ENCODE measurements at regions not wholly inside any gene's neighbourhood (a gene's known extent, or its start where the extent isn't known, plus 50 kb on each side); places are given as distances from the start of the nearest gene placed in this dataset.

- intact Hi-C loops (cut with DNase I) = no loop called here
- TF ChIP-seq CTCF (IDR thresholded peaks at IDR 0.05) = no peak
- whole genome bisulfite sequencing, 3 donors = 14 to 19% (median 16%) methylated on average over 6 of the region's 6 CpGs
Observed at GRCh38 chr6:22956029-22956681, 386.8 kb downstream of the HDGFL1 start.

DNA sequence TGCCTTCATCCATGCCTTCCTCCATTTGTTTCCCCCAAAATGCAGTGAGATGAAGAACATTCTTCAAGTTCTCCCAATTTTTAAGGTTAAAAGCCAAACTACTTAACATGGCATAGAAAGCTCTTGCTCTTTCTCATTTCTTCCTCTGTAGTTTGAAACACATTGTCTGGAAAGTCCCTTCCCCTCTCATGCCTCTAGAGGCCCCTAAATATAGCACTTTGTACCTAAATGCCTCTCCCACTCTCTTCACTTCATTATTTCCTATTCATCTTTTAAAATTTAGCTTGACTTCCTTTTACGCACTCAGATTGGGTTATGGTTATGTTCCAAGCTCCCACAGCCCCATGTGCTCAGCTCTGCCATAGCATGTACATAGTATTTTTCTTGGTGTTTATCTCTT, 389.3 kb downstream of the HDGFL1 start:
- WGBS, 3 donors = 90 to 100% (median 97%) methylated on average over 1 of the region's 1 CpG
- H3K36me3 ChIP-seq (ENCODE audit: insufficient read depth in 1 of 2, low read depth in 1 of 2) = no peaks in the 10 kb centered on the region
- ATAC-seq = no peak
- no peak overlapping the region for H3K27ac ChIP-seq
- DNase-seq = no peak
- no peaks in the 10 kb centered on the region for H3K9me3 ChIP-seq
- TF ChIP-seq CTCF (IDR thresholded peaks at IDR 0.05) = no peak
- H3K4me3 ChIP-seq = no peak overlapping the region
- no peaks in the 10 kb centered on the region for H3K27me3 ChIP-seq (ENCODE audit: insufficient read depth in 3 of 3, low read length in 2 of 3)
- no peaks in the 10 kb centered on the region for H3K4me1 ChIP-seq
- intact Hi-C loops (cut with DNase I) = no loop called here

More at GRCh38 chr6:22956029-22956681, 386.8 kb downstream of the HDGFL1 start:
- Histone ChIP-seq H3K36me3 (ENCODE audit: insufficient read depth in 1 of 2, low read depth in 1 of 2) (no peaks in the 10 kb centered on the region), H3K27ac (no peak overlapping the region), H3K27me3 (ENCODE audit: insufficient read depth in 3 of 3, low read length in 2 of 3) (no peaks in the 10 kb centered on the region), H3K4me3 (no peak overlapping the region), H3K9me3 (no peaks in the 10 kb centered on the region), H3K4me1 (no peaks in the 10 kb centered on the region)
- ATAC-seq (no peak), DNase-seq (no peak)

DNA sequence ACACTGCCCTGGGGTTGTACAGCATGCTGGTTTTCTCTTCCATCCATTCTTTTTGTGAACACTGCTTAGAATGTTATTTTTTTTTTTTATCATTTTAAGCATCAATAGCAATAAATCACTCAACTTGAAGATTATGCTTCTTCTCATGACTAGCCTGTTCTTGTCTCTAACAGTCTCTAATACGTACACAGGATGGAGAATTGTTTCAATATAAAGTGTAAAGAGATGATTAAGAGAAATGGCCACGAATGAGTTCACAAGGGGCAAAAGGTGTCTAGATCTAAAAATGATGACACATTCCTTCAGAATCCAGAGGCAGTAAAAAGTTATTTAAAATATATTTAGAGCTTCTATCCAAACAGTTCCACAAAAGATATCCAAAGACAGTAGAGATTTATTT, 390.2 kb downstream of the HDGFL1 start:
- H3K36me3 ChIP-seq (ENCODE audit: insufficient read depth in 1 of 2, low read depth in 1 of 2) = no peaks in the 10 kb centered on the region
- no peak overlapping the region for H3K27ac ChIP-seq
- ATAC-seq (no peak), DNase-seq (no peak)
- H3K4me1 ChIP-seq = no peaks in the 10 kb centered on the region
- TF ChIP-seq CTCF (IDR thresholded peaks at IDR 0.05) = no peak
- WGBS, 3 donors = 74 to 89% (median 86%) methylated on average over 2 of the region's 2 CpGs
- no peaks in the 10 kb centered on the region for H3K9me3 ChIP-seq
- H3K27me3 ChIP-seq (ENCODE audit: insufficient read depth in 3 of 3, low read length in 2 of 3) = no peaks in the 10 kb centered on the region
- H3K4me3 ChIP-seq = no peak overlapping the region
- intact Hi-C loops (cut with DNase I) = no loop called here

DNA sequence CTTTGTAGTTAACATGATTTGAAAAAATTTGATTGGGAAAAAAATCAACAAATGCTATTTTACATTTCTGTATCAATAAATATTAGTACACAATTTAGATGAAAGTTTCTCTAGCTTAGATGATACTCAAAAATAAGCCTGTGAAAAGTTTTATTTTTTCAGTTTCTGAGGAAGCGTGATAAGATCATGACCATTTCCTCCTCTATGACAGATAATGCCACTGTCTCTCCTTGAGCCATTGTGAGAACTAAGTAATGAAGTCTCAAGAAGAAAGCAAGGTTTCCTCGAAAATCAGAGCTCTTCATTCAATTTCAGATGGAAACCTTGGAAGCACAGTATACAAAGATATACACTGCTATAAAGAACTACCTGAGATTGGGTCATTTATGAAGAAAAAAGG, 395.0 kb downstream of the HDGFL1 start:
- no peaks in the 10 kb centered on the region for H3K36me3 ChIP-seq (ENCODE audit: insufficient read depth in 1 of 2, low read depth in 1 of 2)
- no peaks in the 10 kb centered on the region for H3K9me3 ChIP-seq
- H3K4me1 ChIP-seq = no peaks in the 10 kb centered on the region
- no peak for DNase-seq
- no peak overlapping the region for H3K4me3 ChIP-seq
- TF ChIP-seq CTCF (IDR thresholded peaks at IDR 0.05) = no peak
- WGBS, 3 donors = 79 to 83% (median 80%) methylated on average over 2 of the region's 2 CpGs
- no peak for ATAC-seq
- no peaks in the 10 kb centered on the region for H3K27me3 ChIP-seq (ENCODE audit: insufficient read depth in 3 of 3, low read length in 2 of 3)
- H3K27ac ChIP-seq = no peak overlapping the region
- intact Hi-C loops (cut with DNase I) = no loop called here

DNA sequence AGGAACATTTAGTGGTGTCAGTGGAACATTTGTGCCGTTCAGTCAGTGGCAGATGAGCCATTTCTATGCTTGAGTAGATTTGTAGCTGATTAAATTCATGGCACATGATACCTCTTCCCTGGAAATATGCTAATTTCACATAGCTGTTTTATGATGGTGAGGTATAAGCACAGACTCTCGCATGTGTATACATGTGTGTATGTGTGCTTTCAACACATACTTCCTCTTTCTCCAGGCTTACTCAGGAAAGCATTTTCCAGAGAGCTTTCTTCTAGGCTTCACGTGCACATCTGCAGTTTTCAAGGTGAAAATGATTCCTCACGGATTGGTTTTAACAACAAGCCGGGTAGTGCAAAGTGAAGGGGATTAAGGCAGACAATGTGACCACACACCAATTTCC, 396.5 kb downstream of the HDGFL1 start:
- Histone ChIP-seq H3K36me3 (ENCODE audit: insufficient read depth in 1 of 2, low read depth in 1 of 2) (no peaks in the 10 kb centered on the region), H3K27ac (no peak overlapping the region), H3K27me3 (ENCODE audit: insufficient read depth in 3 of 3, low read length in 2 of 3) (no peaks in the 10 kb centered on the region), H3K9me3 (no peaks in the 10 kb centered on the region), H3K4me1 (no peaks in the 10 kb centered on the region), H3K4me3 (no peak overlapping the region)
- DNase-seq (no peak), ATAC-seq (no peak)
- TF ChIP-seq CTCF (IDR thresholded peaks at IDR 0.05) = no peak
- intact Hi-C loops (cut with DNase I) = no loop called here
- WGBS, 3 donors = 44 to 57% (median 53%) methylated on average over 5 of the region's 5 CpGs
